NCI-H510A (cell line): ENCODE measurements at regions not wholly inside any gene's neighbourhood (a gene's known extent, or its start where the extent isn't known, plus 50 kb on each side); places are given as distances from the start of the nearest gene placed in this dataset.

Source experiments
- DNase-seq: peaks from one replicate; lab custom pipeline; 2025; lab: John Stamatoyannopoulos, UW

DNA sequence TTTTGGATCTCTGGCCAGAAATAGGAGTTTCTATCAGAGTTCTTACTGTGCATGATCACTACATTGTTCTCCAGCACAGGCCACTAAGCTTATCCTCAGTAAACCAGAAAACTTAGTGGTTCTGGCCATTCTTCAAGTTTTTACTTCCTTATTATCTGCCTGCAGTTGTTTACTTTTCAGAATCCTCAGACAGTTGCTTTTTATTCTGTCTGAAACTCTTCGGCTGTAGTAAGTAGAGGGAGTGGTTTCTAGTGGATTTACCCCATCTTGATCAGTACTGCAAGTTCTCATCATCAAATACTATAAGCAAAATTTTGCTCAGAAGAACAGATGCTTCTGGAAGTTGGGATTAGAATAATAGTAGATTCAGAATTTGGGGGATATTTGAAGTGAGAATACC, 193.0 kb upstream of the RARB start:
- no peak for DNase-seq

DNA sequence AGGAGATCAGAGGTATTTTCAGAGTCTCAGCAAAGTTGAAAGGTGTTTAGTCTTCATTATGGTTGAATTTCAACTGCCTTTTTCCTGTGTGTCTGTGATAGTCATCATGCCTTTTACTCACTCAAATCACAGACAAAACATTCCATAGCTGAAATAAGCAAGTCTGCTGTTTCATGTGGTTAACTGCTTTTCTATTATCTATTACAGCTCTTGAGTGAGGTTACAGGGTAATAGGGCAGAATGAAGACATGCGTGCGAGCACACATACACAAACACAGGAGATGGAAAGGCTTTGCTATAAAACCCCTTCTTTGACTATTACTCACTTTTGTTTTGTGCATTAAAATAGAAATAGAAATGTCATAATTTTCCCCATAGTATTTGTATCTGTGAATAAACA, 192.6 kb upstream of the RARB start:
- no peak for DNase-seq

DNA sequence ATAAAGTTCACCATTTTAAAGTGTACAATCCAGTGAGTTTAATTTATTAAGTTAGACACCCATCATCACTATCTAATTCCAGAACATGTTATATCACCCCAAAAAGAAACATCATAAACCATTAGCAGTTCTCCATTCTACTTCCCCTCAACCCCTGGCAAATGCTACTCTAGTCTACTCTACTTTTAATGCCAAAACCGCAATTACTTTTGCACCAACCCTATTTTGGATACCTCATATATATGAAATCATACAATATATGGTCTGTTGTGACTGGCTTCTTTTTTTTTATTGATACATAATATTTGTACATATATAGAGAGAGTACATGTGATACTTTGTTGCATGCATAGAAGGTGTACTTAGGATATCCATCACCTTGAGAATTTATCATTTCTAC, 190.5 kb upstream of the RARB start:
- no peak for DNase-seq

- DNase-seq = no peak
Measured at GRCh38 chr3:25239042-25239441, 189.0 kb upstream of the RARB start.

DNA sequence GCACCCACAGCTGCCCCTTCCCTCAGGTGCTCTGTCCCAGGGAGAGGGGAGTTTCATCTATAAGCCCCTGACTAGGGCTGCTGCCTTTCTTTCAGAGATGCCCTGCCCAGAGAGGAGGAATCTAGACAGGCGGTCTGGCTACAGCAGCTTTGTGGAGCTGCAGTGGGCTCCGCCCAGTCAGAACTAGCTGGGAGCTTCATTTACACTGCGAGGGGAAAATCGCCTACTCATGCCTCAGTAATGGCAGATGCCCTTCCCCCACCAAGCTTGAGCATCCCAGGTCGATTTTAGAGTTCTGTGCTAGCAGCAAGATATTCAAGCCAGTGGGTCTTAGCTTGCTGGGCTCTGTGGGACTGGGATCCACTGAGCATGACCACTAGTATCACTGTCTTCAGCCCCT, 181.2 kb upstream of the RARB start:
- no peak for DNase-seq

DNA sequence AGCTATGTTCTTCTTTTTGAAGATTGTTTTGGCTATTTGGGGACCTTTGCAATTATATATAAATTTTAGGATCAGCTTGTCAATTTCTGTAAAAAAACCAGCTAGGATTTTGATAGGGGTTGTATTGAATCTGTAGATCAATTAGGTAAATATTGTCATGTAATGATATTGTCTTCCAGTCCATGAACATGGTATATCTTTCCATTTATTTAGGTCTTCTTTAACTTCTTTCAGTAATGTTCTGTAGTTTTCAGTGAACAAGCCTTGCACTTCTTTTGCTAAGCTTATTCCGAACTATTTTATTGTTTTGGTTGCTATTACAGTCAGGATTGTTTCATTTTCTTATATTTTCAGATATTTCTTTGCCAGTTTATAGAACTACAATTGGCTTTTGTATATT, 175.8 kb upstream of the RARB start:
- no peak for DNase-seq

DNA sequence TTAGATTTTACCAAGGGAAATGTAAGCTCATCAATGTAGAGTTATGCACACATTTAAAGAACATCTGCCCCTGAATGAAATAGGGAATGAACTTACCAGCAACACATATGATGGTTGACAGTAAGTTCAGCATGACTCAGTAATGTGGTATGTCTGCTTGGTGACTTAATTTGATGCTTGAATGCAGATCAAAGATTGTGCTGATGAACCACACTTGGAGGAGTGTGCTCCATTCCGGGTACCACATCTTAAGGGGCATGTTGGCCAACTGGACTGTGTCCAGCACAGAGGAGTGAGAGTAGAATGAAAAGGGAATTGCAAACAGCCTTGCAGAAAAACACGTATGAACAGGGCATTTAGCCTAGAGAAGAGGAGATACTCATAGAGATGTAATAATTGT, 171.0 kb upstream of the RARB start:
- DNase-seq = no peak

DNA sequence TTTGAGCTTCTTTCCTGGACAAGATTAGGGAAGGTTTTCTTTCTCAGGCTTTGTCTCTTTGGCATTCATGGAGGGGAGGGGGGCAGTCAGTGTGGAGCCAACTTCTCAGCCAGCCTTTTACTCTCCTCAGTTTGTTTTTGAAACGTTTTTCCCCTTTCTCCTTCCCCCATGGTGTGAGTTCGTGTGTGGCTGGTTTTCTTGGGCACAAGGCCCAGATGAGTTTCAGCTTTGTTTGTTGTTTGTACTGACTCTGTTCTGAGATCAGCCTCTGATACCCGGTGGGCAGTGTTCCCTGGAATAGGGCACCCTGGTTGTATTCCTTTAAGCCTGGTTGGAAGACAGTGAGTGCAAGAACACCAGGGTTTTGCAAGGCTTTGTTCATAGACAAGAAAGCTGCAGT, 168.2 kb upstream of the RARB start:
- DNase-seq = no peak

DNA sequence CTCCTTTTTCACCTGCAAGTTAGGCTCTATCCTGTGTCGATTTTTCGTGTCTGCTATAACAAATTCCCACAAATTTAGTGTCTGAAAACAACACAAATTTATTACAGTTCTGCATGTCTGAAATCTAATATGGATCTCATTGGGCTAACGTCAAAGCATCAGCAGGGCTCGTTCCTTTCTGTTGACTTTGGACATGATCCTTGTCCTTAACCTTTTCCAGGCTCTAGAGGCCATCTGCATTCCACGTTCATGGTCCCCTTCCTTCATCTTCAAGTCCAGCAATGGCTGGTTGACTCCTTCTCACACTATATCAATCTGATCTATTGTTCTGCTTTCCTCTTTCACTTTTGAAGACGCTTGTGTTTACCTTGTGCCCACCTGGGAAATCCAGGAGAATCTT, 165.7 kb upstream of the RARB start:
- no peak for DNase-seq

DNA sequence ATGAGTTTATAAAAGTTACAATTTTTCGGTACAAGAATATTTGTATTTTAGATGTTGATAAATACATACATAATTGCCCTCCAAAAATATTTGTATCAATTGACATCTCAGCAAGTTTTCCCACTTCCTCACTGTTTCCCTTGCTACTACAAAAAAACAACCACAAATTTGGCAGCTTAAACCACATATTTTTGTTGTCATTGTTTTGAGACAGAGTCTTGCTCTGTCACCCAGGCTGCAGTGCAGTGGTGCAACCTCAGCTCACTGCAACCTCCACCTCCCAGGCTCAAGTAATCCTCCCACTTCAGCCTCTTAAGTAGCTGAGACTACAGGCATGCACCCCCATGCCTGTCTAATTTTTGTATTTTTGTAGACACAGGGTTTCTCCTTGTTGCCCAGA, 162.8 kb upstream of the RARB start:
- no peak for DNase-seq

DNA sequence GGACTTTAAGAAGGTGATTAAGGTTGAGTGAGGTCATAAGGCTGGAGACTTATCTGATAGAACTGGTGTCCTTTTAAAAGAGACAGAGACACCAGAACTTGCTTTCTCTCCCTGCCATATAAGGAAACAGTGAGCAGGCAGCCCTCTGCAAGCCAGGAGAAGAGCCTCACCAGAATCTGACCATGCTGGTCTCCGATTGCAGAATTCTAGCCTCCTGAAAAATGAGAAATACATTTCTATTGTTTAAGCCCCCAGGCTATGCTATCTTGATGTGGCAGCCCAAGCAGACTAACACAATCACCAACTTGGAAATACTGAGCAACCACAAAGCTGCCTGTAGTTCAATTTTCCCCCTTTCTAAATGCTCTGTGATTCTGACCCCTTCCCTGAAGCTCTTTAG, 161.4 kb upstream of the RARB start:
- DNase-seq = no peak

GRCh38 chr3:25272090-25272489, 156.0 kb upstream of the RARB start:
- DNase-seq = no peak

DNA sequence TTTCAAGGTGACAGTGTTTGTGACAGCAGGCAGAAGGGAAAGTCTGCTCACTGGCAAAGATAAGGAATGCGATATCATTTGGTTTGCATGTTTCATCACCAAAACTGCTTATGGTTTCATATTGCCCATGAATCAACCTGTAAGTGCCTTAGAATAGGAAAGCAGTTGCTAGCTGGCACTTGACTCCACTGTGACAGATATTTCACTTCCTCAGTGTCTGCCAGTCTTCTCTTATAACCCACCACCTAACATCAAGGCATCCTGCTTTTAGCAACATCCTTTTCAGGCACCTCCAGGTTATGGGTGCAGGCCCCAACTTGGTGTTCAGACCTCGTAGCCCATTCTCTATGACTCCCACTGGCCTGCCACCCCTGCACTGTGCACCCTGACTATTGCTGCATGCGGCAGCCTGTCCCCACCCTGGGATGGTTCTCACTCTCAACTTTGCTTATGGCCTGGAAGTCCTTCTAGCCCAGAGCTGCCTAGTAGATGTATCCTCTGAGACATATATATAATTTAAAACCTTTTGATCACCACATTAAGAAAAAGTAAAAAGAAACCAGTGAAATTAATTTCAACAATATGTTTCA, 154.4 kb upstream of the RARB start:
- no peak for DNase-seq

- no peak for DNase-seq
Measured at GRCh38 chr3:25277503-25277902, 150.6 kb upstream of the RARB start.

DNA sequence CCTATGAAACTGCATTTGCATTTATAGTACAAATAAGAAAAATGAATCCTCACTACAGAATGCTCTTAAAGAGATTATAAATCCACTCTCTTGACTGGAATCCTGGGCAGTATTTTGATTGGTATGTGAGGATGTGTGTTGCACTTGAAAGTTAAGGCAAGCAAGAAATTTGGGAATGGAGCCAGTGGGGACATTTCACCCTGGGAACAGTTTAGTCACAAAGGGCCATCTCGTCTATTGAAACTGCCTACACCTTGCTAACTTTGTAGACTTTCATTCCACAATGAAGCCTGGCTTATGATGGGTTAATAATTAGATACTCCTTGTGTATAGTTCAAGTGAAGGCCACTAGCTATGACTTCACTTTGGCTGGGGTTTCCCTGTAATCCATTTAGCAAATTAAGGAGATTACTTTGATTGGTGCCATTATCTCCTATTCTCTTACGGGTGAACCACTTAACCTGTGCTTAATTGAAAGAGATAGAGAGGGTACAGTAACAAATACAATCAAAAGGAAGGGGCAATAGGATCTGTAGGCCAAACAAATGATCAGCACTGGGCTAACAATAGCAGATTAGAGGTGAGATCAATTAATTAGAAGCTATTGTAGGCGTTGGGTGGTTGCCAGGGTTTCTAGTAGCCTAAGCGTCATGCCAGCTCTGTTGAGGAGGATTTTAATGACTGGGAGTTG, 146.9 kb upstream of the RARB start:
- no peak for DNase-seq

GRCh38 chr3:25281732-25282126, 146.3 kb upstream of the RARB start:
- DNase-seq = no peak

DNA sequence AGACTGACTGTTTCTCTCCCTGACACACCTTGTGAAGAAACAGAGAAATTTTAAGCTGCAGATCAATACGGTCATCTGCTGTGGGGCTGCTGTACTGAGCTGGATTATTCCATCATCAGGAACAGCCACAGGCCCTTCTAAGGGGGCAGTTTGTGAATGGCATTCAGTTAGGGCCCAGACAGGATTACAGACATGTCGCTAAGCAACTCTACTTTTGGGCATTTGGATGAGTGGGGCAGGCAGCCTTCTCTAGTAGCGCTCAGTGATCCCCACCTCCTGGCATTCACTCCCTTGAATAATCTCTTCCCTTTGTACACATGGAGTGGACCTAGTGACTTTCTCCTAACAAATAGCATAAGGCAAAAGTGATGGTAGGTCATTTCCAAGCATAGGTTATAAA, 144.4 kb upstream of the RARB start:
- no peak for DNase-seq

- DNase-seq = no peak
Measured at GRCh38 chr3:25284249-25284648, 143.8 kb upstream of the RARB start.

- DNase-seq = no peak
Measured at GRCh38 chr3:25287291-25287884, 140.7 kb upstream of the RARB start.

GRCh38 chr3:25288413-25288812, 139.7 kb upstream of the RARB start:
- no peak for DNase-seq

- DNase-seq = no peak
Measured at GRCh38 chr3:25289156-25289555, 138.9 kb upstream of the RARB start.

- no peak for DNase-seq
Measured at GRCh38 chr3:25289663-25290062, 138.4 kb upstream of the RARB start.

DNA sequence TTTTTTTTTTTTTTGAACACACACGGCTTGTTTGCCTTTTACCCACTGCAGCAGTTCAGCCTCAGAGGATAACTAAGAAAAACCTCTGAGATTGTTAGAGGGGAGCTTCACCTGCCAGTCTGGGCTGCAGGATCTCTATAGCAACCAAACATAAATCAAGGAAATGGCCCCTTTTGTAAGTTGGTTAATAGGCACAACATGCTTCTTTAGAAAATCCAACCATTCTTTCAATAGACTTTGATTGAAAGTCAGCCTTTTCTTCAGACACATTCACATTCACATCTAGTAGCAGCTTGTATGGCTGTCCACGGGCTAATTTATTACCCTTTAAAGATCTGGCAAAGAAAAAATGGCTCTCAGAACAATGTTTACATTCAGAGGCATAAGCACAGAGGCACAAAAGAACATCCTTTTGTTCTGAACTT, 136.6 kb upstream of the RARB start:
- DNase-seq = no peak

DNA sequence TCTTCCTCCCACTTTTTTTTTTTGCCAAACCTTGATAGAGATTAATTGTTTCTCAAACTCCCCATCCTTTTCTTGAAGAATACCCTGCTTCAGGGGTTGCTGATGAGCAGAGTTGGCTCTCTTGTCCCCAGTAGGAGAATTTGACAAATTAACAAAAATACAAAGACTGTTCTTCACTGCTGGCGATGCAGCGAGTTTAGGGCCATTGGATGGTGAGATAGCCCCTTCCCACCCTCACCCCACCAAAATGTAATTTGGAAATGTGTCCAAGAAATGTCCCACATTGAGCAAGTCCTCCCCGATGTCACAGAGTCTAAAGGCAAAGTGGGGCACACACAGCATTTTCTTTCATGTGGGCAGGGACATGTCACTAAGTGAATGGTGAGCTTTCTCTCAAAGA, 136.0 kb upstream of the RARB start:
- no peak for DNase-seq
